H9 (cell line): ENCODE measurements at regions not wholly inside any gene's neighbourhood (a gene's known extent, or its start where the extent isn't known, plus 50 kb on each side); places are given as distances from the start of the nearest gene placed in this dataset.

Source experiments
- DNase-seq: peaks from one replicate; pipeline ENCODE4 v3.0.0-alpha.2; 2017
- H2AFZ ChIP-seq: one replicate; pipeline ENCODE4 v1.6.1; 2013; ENCODE audit warnings: mild to moderate bottlenecking, low read length, control low read depth, moderate library complexity
- H2AK5ac ChIP-seq: 2 replicates; pipeline ENCODE4 v1.6.1; 2013; ENCODE audit warnings: low read length, control low read depth, mixed read lengths; ENCODE audit not compliant: insufficient read length
- H2BK120ac ChIP-seq: one replicate; pipeline ENCODE4 v1.6.1; 2013; ENCODE audit warnings: low read depth, mild to moderate bottlenecking, low read length, control low read depth, inconsistent platforms; ENCODE audit not compliant: poor library complexity, severe bottlenecking
- H2BK12ac ChIP-seq: 2 replicates; pipeline ENCODE4 v1.6.1; 2013; ENCODE audit warnings: low read length, control low read depth, mixed read lengths, low read depth; ENCODE audit not compliant: insufficient read length
- H2BK15ac ChIP-seq: 2 replicates; pipeline ENCODE4 v1.6.1; 2013; ENCODE audit warnings: low read depth, low read length, control low read depth
- H2BK20ac ChIP-seq: one replicate; pipeline ENCODE4 v1.6.1; 2013; ENCODE audit warnings: low read depth, mild to moderate bottlenecking, low read length, control low read depth, inconsistent platforms; ENCODE audit not compliant: poor library complexity, severe bottlenecking
- H2BK5ac ChIP-seq: 2 replicates; pipeline ENCODE4 v1.6.1; 2013; ENCODE audit warnings: low read length, control low read depth, mixed read lengths; ENCODE audit not compliant: insufficient read length
- H3K14ac ChIP-seq: 2 replicates; pipeline ENCODE4 v1.6.1; 2013; ENCODE audit warnings: low read length, control low read depth; ENCODE audit not compliant: insufficient read depth
- H3K18ac ChIP-seq: 2 replicates; pipeline ENCODE4 v1.6.1; 2013; ENCODE audit warnings: low read depth, mild to moderate bottlenecking, mixed read lengths, low read length, control low read depth; ENCODE audit not compliant: insufficient read length
- H3K23ac ChIP-seq: 2 replicates; pipeline ENCODE4 v1.6.1; 2013; ENCODE audit warnings: low read length, control low read depth, mixed read lengths, low read depth; ENCODE audit not compliant: insufficient read length
- H3K23me2 ChIP-seq: 2 replicates; pipeline ENCODE4 v1.6.1; 2013; ENCODE audit warnings: low read depth, mild to moderate bottlenecking, mixed read lengths, low read length, control low read depth; ENCODE audit not compliant: insufficient read length, poor library complexity, severe bottlenecking
- H3K27ac ChIP-seq: 2 replicates; pipeline ENCODE4 v1.5.1; 2013; ENCODE audit warnings: low read length, control low read depth, mixed read lengths, low read depth; ENCODE audit not compliant: insufficient read length
- H3K27me3 ChIP-seq: 2 replicates; pipeline ENCODE4 v1.6.1; 2013; ENCODE audit warnings: low read length, control low read depth, inconsistent platforms; ENCODE audit not compliant: insufficient read depth
- H3K4ac ChIP-seq: 2 replicates; pipeline ENCODE4 v1.6.1; 2013; ENCODE audit warnings: low read depth, mild to moderate bottlenecking, control low read depth, inconsistent platforms, low read length, moderate library complexity
- H3K4me1 ChIP-seq: 2 replicates; pipeline ENCODE4 v1.6.1; 2013; ENCODE audit warnings: low read length, control low read depth, inconsistent platforms; ENCODE audit not compliant: insufficient read depth
- H3K4me2 ChIP-seq: 2 replicates; pipeline ENCODE4 v1.6.1; 2013; ENCODE audit warnings: low read length, control low read depth, mixed read lengths; ENCODE audit not compliant: insufficient read length, insufficient read depth
- H3K56ac ChIP-seq: 2 replicates; pipeline ENCODE4 v1.6.1; 2013; ENCODE audit warnings: low read depth, mild to moderate bottlenecking, mixed read lengths, low read length, control low read depth; ENCODE audit not compliant: insufficient read length
- H3K79me1 ChIP-seq: 2 replicates; pipeline ENCODE4 v1.6.1; 2013; ENCODE audit warnings: low read depth, mild to moderate bottlenecking, moderate library complexity, low read length, control low read depth, inconsistent platforms; ENCODE audit not compliant: insufficient read depth, poor library complexity, severe bottlenecking
- H3K79me2 ChIP-seq: 2 replicates; pipeline ENCODE4 v1.6.1; 2013; ENCODE audit warnings: low read length, control low read depth, inconsistent platforms; ENCODE audit not compliant: insufficient read depth
- H3K9ac ChIP-seq: 2 replicates; pipeline ENCODE4 v1.6.1; 2013; ENCODE audit warnings: low read length, control low read depth, mixed read lengths; ENCODE audit not compliant: insufficient read length; ENCODE audit errors: extremely low read depth
- H3K9me3 ChIP-seq: one replicate; pipeline ENCODE4 v1.6.1; 2013; ENCODE audit warnings: low read depth, low read length, inconsistent platforms; ENCODE audit not compliant: control insufficient read depth
- H3T11ph ChIP-seq: one replicate; pipeline ENCODE4 v1.6.1; 2013; ENCODE audit warnings: mild to moderate bottlenecking, low read length, control low read depth, inconsistent platforms
- H4K20me1 ChIP-seq: one replicate; pipeline ENCODE4 v1.6.1; 2013; ENCODE audit not compliant: control insufficient read depth, insufficient read length, insufficient read depth
- H4K5ac ChIP-seq: 2 replicates; pipeline ENCODE4 v1.6.1; 2013; ENCODE audit warnings: low read depth, mild to moderate bottlenecking, mixed read lengths, low read length, control low read depth; ENCODE audit not compliant: insufficient read length
- H4K8ac ChIP-seq: replicated peaks from 2 replicates; pipeline ENCODE4 v1.6.1; 2013; ENCODE audit warnings: low read length, control low read depth, mixed read lengths, low read depth; ENCODE audit not compliant: insufficient read length
- H4K91ac ChIP-seq: 2 replicates; pipeline ENCODE4 v1.6.1; 2013; ENCODE audit warnings: low read depth, mild to moderate bottlenecking, moderate library complexity, mixed read lengths, low read length, control low read depth; ENCODE audit not compliant: insufficient read length
- H3K27ac Mint-ChIP-seq, 3 experiments: 2 replicates in 2 of 3; 3 replicates in 1 of 3; pipeline ENCODE4 v1.8.0; 2020 to 2021; ENCODE audit warnings: mixed read lengths in 3 of 3, mild to moderate bottlenecking in 1 of 3, moderate library complexity in 1 of 3
- H3K27me3 Mint-ChIP-seq: 2 replicates; pipeline ENCODE4 v1.8.0; 2021; ENCODE audit warnings: low read depth, mild to moderate bottlenecking, moderate library complexity, mixed read lengths
- H3K36me3 Mint-ChIP-seq, 3 experiments: 2 replicates in 2 of 3; 3 replicates in 1 of 3; pipeline ENCODE4 v1.8.0; 2020 to 2021; ENCODE audit warnings: low read depth in 3 of 3, mixed read lengths in 3 of 3; ENCODE audit not compliant: insufficient read depth in 1 of 3
- H3K4me1 Mint-ChIP-seq, 2 experiments: 2 replicates each; pipeline ENCODE4 v1.8.0; 2020; ENCODE audit warnings: mixed read lengths in 2 of 2
- H3K4me3 Mint-ChIP-seq, 2 experiments: 2 replicates in 1 of 2; 3 replicates in 1 of 2; pipeline ENCODE4 v1.8.0; 2020 to 2021; ENCODE audit warnings: mild to moderate bottlenecking in 2 of 2, mixed read lengths in 2 of 2, moderate library complexity in 1 of 2
- H3K9me3 Mint-ChIP-seq, 2 experiments: 2 replicates in 1 of 2; 3 replicates in 1 of 2; pipeline ENCODE4 v1.8.0; 2020; ENCODE audit warnings: mild to moderate bottlenecking in 2 of 2, mixed read lengths in 2 of 2, moderate library complexity in 1 of 2
- WGBS: extraction: QIAGEN DNeasy Blood & Tissue Kit; methylation state at CpG from one replicate; pipeline ENCODE4 v1.1.7; 2013; ENCODE audit warnings: missing lambda C conversion rate, low lambda C conversion rate, mixed read lengths; ENCODE audit not compliant: insufficient read length; ENCODE audit errors: extremely low coverage; 5-methylcytosine and 5-hydroxymethylcytosine counted together
- TF ChIP-seq, protein P1 (sequence below): fragments of 200-600 bp; sonication (generic); conservative IDR thresholded peaks from 3 replicates; pipeline ENCODE4 v1.8.0; 2021; ENCODE audit warnings: antibody characterized with exemption, mild to moderate bottlenecking

DNA sequence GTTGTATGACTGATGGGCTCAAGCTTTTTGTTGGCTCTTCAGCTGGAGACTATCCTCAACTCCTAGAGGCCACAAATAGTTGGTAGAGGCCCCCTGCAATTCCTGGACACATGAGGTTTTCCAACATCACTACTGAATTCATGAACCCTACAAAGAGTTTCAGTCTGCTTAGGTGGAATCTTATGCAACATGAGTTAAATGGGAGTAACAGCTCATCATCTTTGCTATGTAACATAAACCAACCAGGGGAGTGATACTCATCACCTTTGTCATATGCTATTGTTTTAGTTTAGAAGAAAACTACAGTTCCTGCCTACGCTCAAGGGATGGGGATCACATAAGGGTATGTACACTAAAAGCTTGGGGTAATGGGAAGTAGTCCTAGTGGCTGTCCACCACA, 729.4 kb downstream of the SORCS1 start:
- H3K4me3 Mint-ChIP-seq: no peak overlapping the region
- no peak overlapping the region for H3K56ac ChIP-seq

More for the DNA sequence above, 729.4 kb downstream of the SORCS1 start:
- no peaks in the 10 kb centered on the region for H3K27me3 ChIP-seq
- no peaks in the 10 kb centered on the region for H4K20me1 ChIP-seq
- no peak overlapping the region for H3T11ph ChIP-seq
- H3K4me2 ChIP-seq: no peak overlapping the region
- H3K18ac ChIP-seq: no peak overlapping the region
- no peak overlapping the region for H4K5ac ChIP-seq
- H2AFZ ChIP-seq: no peak overlapping the region
- H2AK5ac ChIP-seq: no peak overlapping the region
- no peak overlapping the region for H3K27ac ChIP-seq
- H3K23ac ChIP-seq: no peak overlapping the region
- H3K9ac ChIP-seq: no peak overlapping the region
- no peak overlapping the region for H4K8ac ChIP-seq
- TF ChIP-seq, protein P1, sequence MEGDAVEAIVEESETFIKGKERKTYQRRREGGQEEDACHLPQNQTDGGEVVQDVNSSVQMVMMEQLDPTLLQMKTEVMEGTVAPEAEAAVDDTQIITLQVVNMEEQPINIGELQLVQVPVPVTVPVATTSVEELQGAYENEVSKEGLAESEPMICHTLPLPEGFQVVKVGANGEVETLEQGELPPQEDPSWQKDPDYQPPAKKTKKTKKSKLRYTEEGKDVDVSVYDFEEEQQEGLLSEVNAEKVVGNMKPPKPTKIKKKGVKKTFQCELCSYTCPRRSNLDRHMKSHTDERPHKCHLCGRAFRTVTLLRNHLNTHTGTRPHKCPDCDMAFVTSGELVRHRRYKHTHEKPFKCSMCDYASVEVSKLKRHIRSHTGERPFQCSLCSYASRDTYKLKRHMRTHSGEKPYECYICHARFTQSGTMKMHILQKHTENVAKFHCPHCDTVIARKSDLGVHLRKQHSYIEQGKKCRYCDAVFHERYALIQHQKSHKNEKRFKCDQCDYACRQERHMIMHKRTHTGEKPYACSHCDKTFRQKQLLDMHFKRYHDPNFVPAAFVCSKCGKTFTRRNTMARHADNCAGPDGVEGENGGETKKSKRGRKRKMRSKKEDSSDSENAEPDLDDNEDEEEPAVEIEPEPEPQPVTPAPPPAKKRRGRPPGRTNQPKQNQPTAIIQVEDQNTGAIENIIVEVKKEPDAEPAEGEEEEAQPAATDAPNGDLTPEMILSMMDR: no peak
- H2BK12ac ChIP-seq: no peak overlapping the region
- H3K9me3 ChIP-seq: no peaks in the 10 kb centered on the region
- no peaks in the 10 kb centered on the region for H3K36me3 Mint-ChIP-seq
- H3K4ac ChIP-seq: no peak overlapping the region
- DNase-seq: no peak
- H2BK120ac ChIP-seq: no peak overlapping the region
- no peaks in the 10 kb centered on the region for H3K4me1 Mint-ChIP-seq
- H3K23me2 ChIP-seq: no peaks in the 10 kb centered on the region
- no peaks in the 10 kb centered on the region for H3K27me3 Mint-ChIP-seq
- no peak overlapping the region for H3K14ac ChIP-seq
- H4K91ac ChIP-seq: no peak overlapping the region
- no peaks in the 10 kb centered on the region for H3K79me1 ChIP-seq
- no peak overlapping the region for H2BK15ac ChIP-seq
- no peak overlapping the region for H3K27ac Mint-ChIP-seq
- H2BK5ac ChIP-seq: no peak overlapping the region
- peaks cover 0 to 2% of the 10 kb centered on the region in 2 experiments; a peak in 1 of 5 replicates for H3K9me3 Mint-ChIP-seq
- H2BK20ac ChIP-seq: no peak overlapping the region
- H3K79me2 ChIP-seq: no peaks in the 10 kb centered on the region
- no CpG with 5 or more reads among the region's 1 CpG for WGBS
- no peaks in the 10 kb centered on the region; the same call in 1 of the 2 replicates for H3K4me1 ChIP-seq
